Left ventricle myocardium superior (tissue), 1 donor: ENCODE measurements at regions not wholly inside any gene's neighbourhood (a gene's known extent, or its start where the extent isn't known, plus 50 kb on each side); places are given as distances from the start of the nearest gene placed in this dataset.
"Not testable (repeated sequence)": the region's sequence is repeated elsewhere in the genome, so short reads cannot be mapped to it uniquely, and the experiment has no call there.

Source experiments
- ATAC-seq: fragments of 200-7000 bp; cut with Tn5 transposase; one replicate; pipeline ENCODE4 v1.9.1; 2020; ENCODE audit warnings: mild to moderate bottlenecking, moderate library complexity
- DNase-seq: peaks from one replicate; pipeline ENCODE4 v3.0.0-alpha.2; 2020
- intact Hi-C: fragments of 100-400 bp; cut with micrococcal nuclease; formaldehyde crosslinking; loops from one replicate; pipeline ENCODE4 v1.11.0; 2022
- donor health status: DM: no; HTN: yes; CAD: no; lungs with severe emphysema.

DNA sequence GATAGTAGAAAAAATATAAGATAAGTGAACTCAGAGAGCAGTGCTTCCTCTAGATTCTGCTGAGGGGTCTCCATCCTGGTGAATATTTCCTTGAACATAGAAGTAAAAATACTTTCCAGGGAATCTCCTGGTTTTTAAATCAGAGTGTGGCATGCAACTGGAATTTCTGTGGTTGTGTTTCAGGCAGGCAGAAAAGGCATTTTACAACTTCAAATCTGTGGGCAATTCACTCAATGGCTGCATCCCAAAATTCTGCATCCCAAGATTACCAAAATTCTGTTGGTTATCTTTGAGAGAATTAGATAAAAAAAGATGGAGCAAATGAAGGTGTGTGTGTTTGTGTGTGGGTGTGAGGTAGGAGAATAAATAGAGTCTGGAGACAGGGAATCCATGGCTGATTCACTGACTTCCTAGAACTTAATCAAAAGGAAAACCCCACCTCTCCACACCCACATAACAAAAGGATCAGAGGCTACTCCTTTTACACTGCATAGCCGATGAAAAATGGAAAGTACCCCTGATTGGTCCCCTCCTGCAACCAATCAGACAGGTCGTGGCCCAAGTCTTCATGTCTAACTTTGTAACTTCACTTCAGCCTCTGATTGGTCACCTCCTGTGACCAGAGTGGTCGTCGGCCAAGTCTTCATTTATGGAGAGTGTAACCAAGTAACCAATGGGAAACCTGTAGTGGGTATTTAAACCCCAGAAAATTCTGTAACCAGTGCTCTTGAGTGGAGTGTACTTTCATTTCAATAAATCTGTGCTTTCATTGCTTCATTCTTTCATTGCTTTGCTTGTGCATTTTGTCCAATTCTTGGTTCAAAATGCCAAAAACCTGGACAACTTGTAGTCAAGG is 112.8 kb downstream of the DLEU7 start:
- intact Hi-C loops: no loop called here
- DNase-seq: no peak
- peak; percentile 21 for ATAC-seq

GRCh38 chr13:50731400-50731799 is 112.1 kb downstream of the DLEU7 start:
- intact Hi-C loops: no loop called here
- peak; percentile 57 for ATAC-seq
- DNase-seq: no peak

- no peak for ATAC-seq
- intact Hi-C loops: no loop called here
- DNase-seq: no peak
Observed at GRCh38 chr13:50732712-50733111, 110.8 kb downstream of the DLEU7 start.

DNA sequence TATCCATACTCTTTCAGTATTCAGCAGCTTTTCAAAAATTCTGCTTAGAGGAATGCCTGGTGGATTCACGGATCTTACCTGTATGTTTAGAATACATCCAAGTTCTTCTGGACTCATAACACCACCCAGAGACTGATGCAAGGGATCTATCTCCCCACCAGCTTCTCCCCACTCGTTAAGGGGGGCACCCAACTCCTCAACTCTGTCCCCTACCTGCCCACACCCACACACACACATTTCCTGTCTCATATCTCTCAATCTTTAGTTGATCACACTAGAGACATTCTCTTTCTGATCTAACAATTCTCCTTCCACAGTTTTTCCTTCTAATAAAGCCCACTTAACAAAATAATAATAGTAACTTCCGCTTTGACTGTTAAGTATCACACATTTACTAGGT is 110.1 kb downstream of the DLEU7 start:
- no peak for DNase-seq
- intact Hi-C loops: no loop called here
- no peak for ATAC-seq

DNA sequence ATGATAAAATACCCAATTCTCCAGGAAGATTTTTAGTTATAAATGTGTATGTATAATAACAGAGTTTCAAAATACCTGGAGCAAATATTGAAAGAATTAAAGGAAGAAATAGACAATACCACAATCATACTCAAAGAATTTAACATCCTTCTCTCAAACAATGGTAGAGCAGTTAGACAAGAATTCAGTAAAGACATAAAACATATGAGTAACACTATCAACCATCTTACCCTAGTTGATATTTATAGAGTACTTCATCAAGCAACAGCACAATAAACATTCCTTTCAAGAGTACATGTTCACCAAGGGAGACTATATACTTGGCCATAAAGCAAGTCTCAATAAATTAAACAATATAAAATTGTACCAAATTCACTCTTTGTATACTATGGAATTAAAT is 108.4 kb downstream of the DLEU7 start:
- intact Hi-C loops: no loop called here
- no peak for ATAC-seq
- DNase-seq: no peak

DNA sequence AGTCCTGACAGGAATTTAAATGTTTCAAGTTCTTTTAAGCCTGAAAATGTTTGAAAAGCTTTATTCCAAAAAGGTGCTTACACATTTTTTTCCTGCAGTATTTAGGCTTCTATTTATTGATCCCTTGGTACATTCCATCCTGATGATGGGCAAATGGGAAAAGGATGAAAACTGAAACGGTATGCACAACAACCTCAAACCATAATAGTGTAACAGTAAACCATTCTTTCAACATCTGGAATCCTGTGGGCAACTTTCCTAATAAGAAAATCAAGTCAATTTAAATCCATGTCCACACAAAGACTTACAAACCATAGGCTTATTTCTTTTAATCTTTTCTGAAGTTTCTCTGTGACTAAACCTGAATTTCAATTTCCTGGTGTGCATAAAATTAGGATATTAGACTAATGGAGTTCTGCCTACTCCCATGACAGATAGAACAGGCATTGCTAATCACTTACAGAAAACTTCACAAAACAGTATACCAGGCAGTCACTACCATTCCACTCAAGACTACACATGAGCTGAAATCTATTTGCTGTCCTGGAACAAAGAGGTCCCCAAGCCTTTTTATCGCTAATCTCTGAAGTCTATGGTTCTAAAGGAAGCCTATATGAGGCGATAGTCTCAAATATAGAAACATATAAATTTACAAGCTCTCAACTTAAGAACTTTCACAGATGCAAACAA is 103.3 kb downstream of the DLEU7 start:
- intact Hi-C loops: no loop called here
- DNase-seq: no peak

GRCh38 chr13:50742353-50742752 is 101.1 kb downstream of the DLEU7 start:
- intact Hi-C loops: no loop called here
- DNase-seq (no peak), ATAC-seq (no peak)

More for the DNA sequence above, 103.3 kb downstream of the DLEU7 start:
- ATAC-seq: no peak

- DNase-seq (no peak), ATAC-seq (no peak)
- intact Hi-C loops: no loop called here
Observed at GRCh38 chr13:50742968-50743367, 100.5 kb downstream of the DLEU7 start.

- intact Hi-C loops: no loop called here
- no peak for ATAC-seq
- DNase-seq: no peak
Observed at GRCh38 chr13:50744116-50744660, 99.3 kb downstream of the DLEU7 start.

DNA sequence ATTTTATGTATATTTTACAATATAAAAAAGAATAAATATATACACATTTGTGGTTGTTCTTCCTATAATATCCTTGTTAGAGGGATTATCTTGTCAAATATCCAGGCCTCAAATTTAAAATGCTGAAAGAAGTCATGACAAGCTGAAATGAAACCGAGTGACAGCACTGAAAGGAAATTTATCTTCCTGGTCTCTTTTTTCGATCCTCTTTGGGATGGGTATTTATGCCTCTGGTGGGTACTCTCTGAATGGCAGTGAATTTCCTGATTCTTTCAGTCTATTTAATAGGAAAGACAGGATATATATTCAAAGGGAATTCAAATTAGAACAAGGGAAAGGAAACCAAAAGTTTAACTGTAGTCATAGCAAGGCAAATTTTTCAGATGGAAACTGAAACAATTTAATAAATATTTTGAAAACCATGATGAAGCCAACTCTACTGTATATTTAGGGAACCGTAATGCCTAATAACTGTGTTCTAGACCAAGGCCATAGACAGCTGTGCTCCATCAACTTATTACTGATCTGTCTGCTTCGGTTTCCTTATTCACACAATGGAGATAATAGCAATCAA is 97.9 kb downstream of the DLEU7 start:
- no peak for ATAC-seq
- no peak for DNase-seq

GRCh38 chr13:50747737-50748350 is 95.6 kb downstream of the DLEU7 start:
- ATAC-seq: no peak
- no peak for DNase-seq
- intact Hi-C loops: no loop called here

More for the DNA sequence above, 97.9 kb downstream of the DLEU7 start:
- intact Hi-C loops: no loop called here

DNA sequence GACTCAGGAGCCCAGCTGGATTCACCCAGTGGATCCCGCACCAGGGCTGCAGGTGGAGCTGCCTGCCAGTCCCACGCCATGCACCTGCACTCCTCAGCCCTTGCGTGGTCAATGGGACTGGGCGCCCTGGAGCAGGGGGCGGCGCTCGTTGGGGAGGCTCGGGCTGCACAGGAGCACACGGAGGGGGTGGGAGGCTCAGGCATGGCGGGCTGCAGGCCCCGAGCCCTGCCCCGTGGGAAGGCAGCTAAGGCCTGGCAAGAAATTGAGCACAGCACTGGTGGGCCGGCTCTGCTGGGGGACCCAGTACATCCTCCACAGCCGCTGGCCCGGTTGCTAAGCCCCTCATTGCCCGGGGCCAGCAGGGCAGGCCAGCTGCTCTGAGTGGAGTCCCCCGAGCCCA is 90.3 kb downstream of the DLEU7 start:
- intact Hi-C loops, ATAC-seq, DNase-seq: not testable (repeated sequence)

GRCh38 chr13:50755862-50756685 is 87.4 kb downstream of the DLEU7 start:
- intact Hi-C loops, ATAC-seq, DNase-seq: not testable (repeated sequence)

DNA sequence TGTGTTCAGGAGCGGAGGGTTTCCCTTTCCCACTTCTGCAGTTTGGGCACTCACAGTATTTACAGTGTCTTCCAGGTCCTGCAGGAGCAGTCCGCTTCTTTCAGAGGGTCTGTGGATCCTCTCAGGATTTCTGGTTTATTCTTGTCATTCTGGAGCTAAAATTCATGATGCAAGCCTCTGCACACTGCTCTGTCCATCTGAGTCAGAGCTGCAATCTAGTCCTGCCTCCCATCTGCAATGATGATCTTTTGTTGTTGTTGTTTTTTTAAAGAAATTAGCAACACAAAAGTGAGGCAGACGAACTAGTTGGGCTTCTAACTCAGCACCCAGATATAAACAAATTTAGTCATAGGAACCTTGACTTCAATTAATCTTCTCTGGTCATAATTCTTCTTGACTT is 86.5 kb downstream of the DLEU7 start:
- DNase-seq (no peak), ATAC-seq (no peak)

DNA sequence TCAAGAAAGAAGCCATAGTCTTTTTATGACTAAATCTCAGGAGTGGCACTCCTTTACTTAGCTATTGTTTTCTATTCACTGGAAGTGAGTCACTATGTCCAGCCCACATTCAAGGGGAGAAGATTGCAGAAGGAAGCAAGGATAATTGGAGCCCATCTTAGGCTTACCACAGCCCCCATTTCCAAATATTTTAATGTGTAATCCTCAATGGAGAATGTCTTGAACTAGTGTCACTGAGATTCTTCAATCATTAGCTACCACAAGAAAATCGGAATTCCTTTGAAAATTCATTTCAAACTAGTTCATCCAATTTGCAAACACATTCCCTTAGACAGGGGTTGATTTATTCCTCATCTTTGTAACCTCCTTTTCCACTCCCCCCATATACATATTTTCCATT is 84.7 kb downstream of the DLEU7 start:
- intact Hi-C loops: no loop called here
- ATAC-seq (no peak), DNase-seq (no peak)

More for the DNA sequence above, 86.5 kb downstream of the DLEU7 start:
- intact Hi-C loops: no loop called here

- ATAC-seq (no peak), DNase-seq (no peak)
- intact Hi-C loops: no loop called here
Observed at GRCh38 chr13:50760751-50761150, 82.7 kb downstream of the DLEU7 start.

DNA sequence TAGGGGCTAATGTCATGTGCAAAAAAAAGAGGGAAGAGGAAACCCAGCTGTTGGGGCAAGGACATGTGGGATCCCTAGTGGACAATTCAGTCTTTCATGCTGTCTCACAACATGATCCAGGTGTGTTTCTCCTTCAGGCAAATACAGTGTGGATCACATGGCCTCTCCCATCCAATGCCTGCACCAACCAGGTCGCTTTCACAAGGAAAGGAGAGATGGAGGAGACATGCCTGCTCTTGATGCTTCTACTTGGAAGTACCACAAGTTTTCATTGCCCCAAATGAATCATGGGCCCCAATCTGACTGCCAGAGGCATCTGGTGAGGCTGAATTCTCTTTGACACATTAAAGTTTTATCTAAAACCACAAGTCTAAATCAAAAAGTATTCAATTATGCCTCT is 82.1 kb downstream of the DLEU7 start:
- no peak for DNase-seq
- intact Hi-C loops: no loop called here
- no peak for ATAC-seq

DNA sequence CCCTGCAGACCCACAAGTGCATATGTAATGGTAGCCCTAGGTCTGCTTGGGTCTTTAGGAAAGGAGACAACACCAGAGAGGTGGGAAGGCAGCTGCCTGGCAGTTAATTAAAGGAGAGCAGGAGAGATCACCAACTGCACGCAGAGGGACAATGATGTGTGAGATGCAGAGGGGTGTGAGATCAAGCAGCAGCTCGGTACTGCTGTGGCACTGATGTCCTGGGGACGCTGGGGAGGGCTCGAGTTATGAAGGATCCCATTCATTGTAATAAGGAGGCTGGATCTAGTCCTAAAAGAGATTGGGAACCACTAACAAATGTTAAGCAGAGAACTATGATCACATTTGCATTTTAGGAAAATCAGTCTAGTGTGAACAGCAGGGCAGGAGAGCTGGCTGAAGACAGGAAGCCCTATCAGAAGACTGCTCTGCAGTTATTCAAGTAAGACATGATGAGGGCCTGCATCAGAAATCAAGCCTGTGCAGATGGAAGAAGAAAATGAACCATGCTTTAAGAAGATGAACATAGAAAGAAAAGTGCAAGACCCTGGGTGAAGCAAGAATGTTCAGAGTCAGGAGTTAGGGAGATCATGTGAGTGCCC is 80.4 kb downstream of the DLEU7 start:
- intact Hi-C loops: no loop called here
- no peak for DNase-seq
- no peak for ATAC-seq
